ENCODE measurements at regions not wholly inside any gene's neighbourhood (a gene's known extent, or its start where the extent isn't known, plus 50 kb on each side); places are given as distances from the start of the nearest gene placed in this dataset.

GRCh38 chr2:111688482-111688881 lies 195.5 kb downstream of the ANAPC1 start:
- Histone ChIP-seq H3K4ac (replicated peaks; ENCODE audit: insufficient read length, low read depth, low read length) (no peak overlapping the region), H3K4me1 (replicated peaks in 1 of 4; ENCODE audit: control insufficient read depth in 3 of 4, insufficient read depth in 4 of 4, low read length in 3 of 4) (no peaks in the 10 kb centered on the region; a peak in 1 of 7 replicates), H4K91ac (replicated peaks; ENCODE audit: insufficient read length, low read length) (no peak overlapping the region), H3K4me2 (ENCODE audit: insufficient read depth in 1 of 2, low read depth in 2 of 2, low read length in 2 of 2) (no peak overlapping the region), H2AK5ac (ENCODE audit: low read depth, low read length) (no peak overlapping the region), H3K4me3 (ENCODE audit: extremely low read depth in 1 of 4, insufficient read depth in 2 of 4, low read depth in 3 of 4, low read length in 4 of 4) (no peak overlapping the region), H3K36me3 (ENCODE audit: control insufficient read depth in 2 of 4, insufficient read depth in 4 of 4, low read length in 3 of 4) (no peaks in the 10 kb centered on the region), H3K9me3 (ENCODE audit: insufficient read depth in 2 of 2, low read depth in 1 of 2, low read length in 1 of 2) (no peaks in the 10 kb centered on the region), H2BK12ac (ENCODE audit: low read depth, low read length) (no peak overlapping the region), H2BK15ac (ENCODE audit: low read length) (no peak overlapping the region), H4K8ac (ENCODE audit: extremely low read depth, insufficient read depth, low read length) (no peak overlapping the region), H3K23ac (ENCODE audit: insufficient read length) (no peak overlapping the region), H3K14ac (ENCODE audit: insufficient read length) (no peak overlapping the region), H3K56ac (replicated peaks; ENCODE audit: insufficient read length, low read depth, low read length) (no peak overlapping the region), H2BK20ac (ENCODE audit: low read length) (no peak overlapping the region), H4K20me1 (replicated peaks in 1 of 2; ENCODE audit: control insufficient read depth in 1 of 2, insufficient read depth in 2 of 2, low read length in 2 of 2) (no peaks in the 10 kb centered on the region), H3K23me2 (ENCODE audit: low read depth, low read length) (no peaks in the 10 kb centered on the region; the same call in 1 of the 2 replicates), H3K27me3 (replicated peaks in 1 of 4; ENCODE audit: control insufficient read depth in 3 of 4, extremely low read depth in 1 of 4, insufficient read depth in 3 of 4, low read length in 3 of 4) (no peaks in the 10 kb centered on the region), H3K79me2 (ENCODE audit: control insufficient read depth in 1 of 2, insufficient read depth in 2 of 2, low read length in 2 of 2) (no peaks in the 10 kb centered on the region), H4K5ac (ENCODE audit: insufficient read length, low read depth, low read length) (no peak overlapping the region), H3K18ac (ENCODE audit: extremely low read depth, low read length) (no peak overlapping the region), H3K79me1 (ENCODE audit: low read depth, low read length) (no peaks in the 10 kb centered on the region), H3K27ac (ENCODE audit: low read depth, low read length) (no peak overlapping the region), H3K9ac (replicated peaks in 1 of 4; ENCODE audit: extremely low read depth in 1 of 4, low read depth in 3 of 4, low read length in 3 of 4) (no peak overlapping the region), H2BK120ac (replicated peaks; ENCODE audit: low read depth, low read length) (no peak overlapping the region), H2BK5ac (ENCODE audit: low read depth, low read length) (no peak overlapping the region; the same call in 1 of the 2 replicates), H2AFZ (ENCODE audit: low read length) (no peak overlapping the region)
- WGBS, 2 experiments (ENCODE audit: extremely low coverage in 1 of 2, insufficient coverage in 1 of 2, insufficient read length in 1 of 2, insufficient replicate concordance in 2 of 2, low coverage in 1 of 2, low lambda C conversion rate in 2 of 2, missing lambda C conversion rate in 1 of 2), result 97% methylated on average over 9 of the region's 9 CpGs; no CpG with 5 or more reads in 1 of the 2 experiments
- CTCF ChIA-PET (ENCODE audit: partially characterized antibody), result interaction anchor here (1.0 kb wide), 2 partner anchors 13 to 856 kb away, joined by 3 to 4 read pairs; no protein-coding TSS in a partner anchor
- DNase-seq (ENCODE audit: low read depth in 1 of 2, low spot score in 2 of 2) (no peak), FAIRE-seq (no peak)
- POLR2A ChIA-PET (ENCODE audit: partially characterized antibody), result no interaction called here
- TF ChIP-seq MAX (IDR thresholded peaks at IDR 0.05) (no peak), SP1 (IDR thresholded peaks at IDR 0.05; ENCODE audit: low read depth, low read length) (no peak), BCL11A (IDR thresholded peaks at IDR 0.05; ENCODE audit: low read depth in 2 of 2, low read length in 2 of 2) (no peak)

All from H1 (cell line).